ENCODE measurements at regions not wholly inside any gene's neighbourhood (a gene's known extent, or its start where the extent isn't known, plus 50 kb on each side); places are given as distances from the start of the nearest gene placed in this dataset.

GRCh38 chr3:72567474-72567873 lies 280.8 kb downstream of the SHQ1 start:
- TF ChIP-seq CTCF (IDR thresholded peaks at IDR 0.05; ENCODE audit: insufficient read depth, low read length, poor library complexity, severe bottlenecking) (no peak), EZH2phosphoT487 (conservative IDR thresholded peaks at IDR 0.05; ENCODE audit: low read length) (no peak)

Measured in SU-DHL-6 (cell line).